Pancreas (tissue), 10 donors: ENCODE measurements at regions not wholly inside any gene's neighbourhood (a gene's known extent, or its start where the extent isn't known, plus 50 kb on each side); places are given as distances from the start of the nearest gene placed in this dataset.

Source experiments
- ATAC-seq, 4 donors: fragments of 200-7000 bp; cut with Tn5 transposase; one replicate each; pipeline versions ENCODE4 v1.8.0 to v1.9.1; 2020; ENCODE audit warnings: mild to moderate bottlenecking in 4 of 4, moderate library complexity in 4 of 4
- DNase-seq, 6 donors: peaks; one replicate each; pipeline ENCODE4 v3.0.0-alpha.2; 2020
- FAIRE-seq: peaks from 2 replicates; lab custom pipeline; 2012; peaks lifted over from hg19 to GRCh38; lab: Jason Lieb, UNC
- H3K27ac ChIP-seq, 4 donors: fragments of 200-600 bp; sonication (generic); 1 replicate in 3 of 4; 2 replicates in 1 of 4; pipeline versions ENCODE4 v1.5.0 to v1.8.0; 2020
- H3K27me3 ChIP-seq, 4 donors: fragments of 200-600 bp; one replicate each; pipeline ENCODE4 v1.8.0; 2021
- H3K36me3 ChIP-seq, 3 donors: fragments of 200-600 bp; sonication (generic) in 1 of 3; one replicate each; pipeline versions ENCODE4 v1.5.0 to v1.8.0; 2020 to 2021
- H3K4me1 ChIP-seq, 3 donors: fragments of 200-600 bp; one replicate each; pipeline ENCODE4 v1.8.0; 2021
- H3K4me3 ChIP-seq, 4 donors: fragments of 200-600 bp; sonication (generic) in 2 of 4; one replicate each; pipeline versions ENCODE4 v1.5.0 to v1.8.0; 2020 to 2021
- H3K9me3 ChIP-seq, 4 donors: fragments of 200-600 bp; one replicate each; pipeline ENCODE4 v1.8.0; 2021
- CTCF ChIP-seq, 4 donors: fragments of 200-600 bp; sonication (generic) in 3 of 4; IDR thresholded peaks; one replicate each; pipeline versions ENCODE4 v1.5.0 to v1.8.0; 2021; ENCODE audit warnings: antibody characterized with exemption in 4 of 4
- WGBS, 2 donors: extraction: QIAGEN DNeasy Blood & Tissue Kit; methylation state at CpG; one replicate each; pipeline ENCODE4 v1.1.7; 2013; 5-methylcytosine and 5-hydroxymethylcytosine counted together
- intact Hi-C, 3 donors: fragments of 100-400 bp; cut with DNase I; formaldehyde crosslinking; loops; one replicate each; pipeline versions ENCODE4 v1.11.1 to v1.14.2; 2022
- donor health status: healthy with polysubstance abuse.
- donor health status: DM: no; HTN: no; CAD: no; lungs with moderate emphysema.
- donor health status: DM: no; HTN: no; CAD: no.
- donor health status: control.
- donor health status: control.
- donor health status: Bipolar disorder and iron deficiency.
- donor health status: DM: yes; HTN: yes; CAD: no.
- donor health status: DM: no; HTN: no; CAD: no.
- donor health status: DM: no; HTN: no; CAD: no.
- donor health status: DM: yes; HTN: yes; CAD: no.

GRCh38 chr12:127399451-127399850 lies 867.5 kb upstream of the TMEM132C start:
- H3K36me3 ChIP-seq, result no peaks in the 10 kb centered on the region
- no peak overlapping the region for H3K4me3 ChIP-seq
- ATAC-seq, result no peak
- FAIRE-seq, result no peak
- H3K9me3 ChIP-seq, result no peaks in the 10 kb centered on the region
- no peak for TF ChIP-seq CTCF (IDR thresholded peaks at IDR 0.05)
- WGBS, 2 donors, result 24 to 33% methylated on average over 3 of the region's 3 CpGs
- no peaks in the 10 kb centered on the region for H3K4me1 ChIP-seq
- no peak for DNase-seq
- no peak overlapping the region for H3K27ac ChIP-seq
- intact Hi-C loops, result no loop called here
- H3K27me3 ChIP-seq, result peaks cover 0 to 4% (median 0%) of the 10 kb centered on the region in 4 donors

GRCh38 chr12:127400221-127400620 lies 866.7 kb upstream of the TMEM132C start:
- no peaks in the 10 kb centered on the region for H3K9me3 ChIP-seq
- intact Hi-C loops, result no loop called here
- no peak for TF ChIP-seq CTCF (IDR thresholded peaks at IDR 0.05)
- WGBS, 2 donors, result 55 to 56% methylated on average over 5 of the region's 5 CpGs
- H3K36me3 ChIP-seq, result no peaks in the 10 kb centered on the region
- peaks cover 0 to 4% (median 0%) of the 10 kb centered on the region in 4 donors for H3K27me3 ChIP-seq
- H3K27ac ChIP-seq, result no peak overlapping the region
- FAIRE-seq (no peak), DNase-seq (no peak), ATAC-seq (no peak)
- no peaks in the 10 kb centered on the region for H3K4me1 ChIP-seq
- H3K4me3 ChIP-seq, result no peak overlapping the region

- Histone ChIP-seq H3K4me3 (no peak overlapping the region), H3K9me3 (no peaks in the 10 kb centered on the region), H3K4me1 (no peaks in the 10 kb centered on the region), H3K27ac (no peak overlapping the region), H3K36me3 (no peaks in the 10 kb centered on the region), H3K27me3 (peaks cover 0 to 4% (median 0%) of the 10 kb centered on the region in 4 donors)
- WGBS, 2 donors, result 46 to 61% methylated on average over 2 of the region's 2 CpGs
- intact Hi-C loops, result no loop called here
- ATAC-seq (no peak), FAIRE-seq (no peak), DNase-seq (no peak)
- no peak for TF ChIP-seq CTCF (IDR thresholded peaks at IDR 0.05)
Measured at GRCh38 chr12:127401005-127401404, 866.0 kb upstream of the TMEM132C start.

- no peaks in the 10 kb centered on the region for H3K4me1 ChIP-seq
- intact Hi-C loops, result no loop called here
- no peaks in the 10 kb centered on the region for H3K9me3 ChIP-seq
- no peak overlapping the region for H3K4me3 ChIP-seq
- WGBS, 2 donors, result 54 to 70% methylated on average over 5 of the region's 5 CpGs
- DNase-seq (no peak), FAIRE-seq (no peak), ATAC-seq (no peak)
- no peak overlapping the region for H3K27ac ChIP-seq
- peaks cover 0 to 4% (median 0%) of the 10 kb centered on the region in 4 donors for H3K27me3 ChIP-seq
- no peak for TF ChIP-seq CTCF (IDR thresholded peaks at IDR 0.05)
- no peaks in the 10 kb centered on the region for H3K36me3 ChIP-seq
Measured at GRCh38 chr12:127401536-127401935, 865.4 kb upstream of the TMEM132C start.

GRCh38 chr12:127411166-127411915 lies 855.6 kb upstream of the TMEM132C start:
- H3K27me3 ChIP-seq, result no peaks in the 10 kb centered on the region
- TF ChIP-seq CTCF (IDR thresholded peaks at IDR 0.05), result no peak
- no peak overlapping the region for H3K27ac ChIP-seq
- H3K36me3 ChIP-seq, result no peaks in the 10 kb centered on the region
- FAIRE-seq, result no peak
- no peak for DNase-seq
- 72 to 83% methylated on average over 7 of the region's 7 CpGs for WGBS, 2 donors
- intact Hi-C loops, result no loop called here
- H3K4me1 ChIP-seq, result no peaks in the 10 kb centered on the region
- H3K9me3 ChIP-seq, result no peaks in the 10 kb centered on the region
- ATAC-seq, result no peak
- H3K4me3 ChIP-seq, result no peak overlapping the region
